GM12878 (cell line): ENCODE measurements at regions not wholly inside any gene's neighbourhood (a gene's known extent, or its start where the extent isn't known, plus 50 kb on each side); places are given as distances from the start of the nearest gene placed in this dataset.

Experiments
- ATAC-seq: fragments of 200-7000 bp; cut with Tn5 transposase; 3 replicates; pipeline ENCODE4 v1.9.1; 2020; ENCODE audit warnings: mild to moderate bottlenecking, moderate library complexity
- BruUV-seq: library from RNA; stranded (reverse); fragments of 400-500 nt; replicated peaks from 2 replicates; lab custom pipeline; 2021; lab: Mats Ljungman, UMichigan
- CTCF ChIA-PET: fragments of 300-600 bp; sonication (Branson Sonifier 250); formaldehyde crosslinking; extraction: SDS; loops from one replicate; lab custom pipeline; 2021; ENCODE audit warnings: inconsistent platforms; lab: Yijun Ruan, JAX
- POLR2A ChIA-PET: fragments of 350-600 bp; formaldehyde crosslinking; extraction: SDS; loops from one replicate; lab custom pipeline; 2021; ENCODE audit warnings: inconsistent platforms; lab: Charles Lee
- RAD21 ChIA-PET: fragments of 300-600 bp; sonication (Branson Sonifier 250); formaldehyde crosslinking; loops from one replicate; lab custom pipeline; 2023; ENCODE audit warnings: antibody characterized with exemption; ENCODE audit not compliant: unreplicated experiment; lab: Charles Lee
- SMC1A ChIA-PET: fragments of 300-600 bp; sonication (Branson Sonifier 250); formaldehyde crosslinking; loops from one replicate; lab custom pipeline; 2023; ENCODE audit not compliant: unreplicated experiment, uncharacterized antibody; lab: Charles Lee
- DNase-seq: peaks from one replicate; pipeline ENCODE4 v3.0.0-alpha.2; 2011; ENCODE audit warnings: low read depth, low spot score
- FAIRE-seq: peaks from 3 replicates; lab custom pipeline; 2011; peaks lifted over from hg19 to GRCh38; lab: Jason Lieb, UNC
- H2AFZ ChIP-seq: 2 replicates; pipeline ENCODE4 v1.6.0; 2011; ENCODE audit warnings: low read depth, low read length, control low read depth; ENCODE audit not compliant: control insufficient read depth
- H3K27ac ChIP-seq: 2 replicates; pipeline ENCODE4 v1.5.1; 2011; ENCODE audit warnings: control low read depth; ENCODE audit not compliant: control insufficient read depth, insufficient read depth
- H3K27me3 ChIP-seq, 2 experiments: replicated peaks in 1 of 2; 2 replicates each; pipeline versions ENCODE4 v1.6.0 to v1.6.1; 2011; ENCODE audit warnings: low read length in 1 of 2; ENCODE audit not compliant: control insufficient read depth in 2 of 2, insufficient read depth in 2 of 2
- H3K36me3 ChIP-seq, 2 experiments: 2 replicates each; pipeline ENCODE4 v1.5.1; 2011; ENCODE audit warnings: low read length in 1 of 2; ENCODE audit not compliant: control insufficient read depth in 2 of 2, insufficient read depth in 2 of 2
- H3K4me1 ChIP-seq: 2 replicates; pipeline ENCODE4 v1.6.1; 2011; ENCODE audit warnings: mild to moderate bottlenecking, low read length, moderate library complexity, mixed read lengths; ENCODE audit not compliant: control insufficient read depth, insufficient read depth
- H3K4me2 ChIP-seq: 2 replicates; pipeline ENCODE4 v1.6.0; 2011; ENCODE audit warnings: control low read depth; ENCODE audit not compliant: control insufficient read depth, insufficient read depth
- H3K4me3 ChIP-seq: fragments of 200-600 bp; sonication (generic); 2 replicates; pipeline ENCODE4 v1.5.1; 2016
- H3K79me2 ChIP-seq: 2 replicates; pipeline ENCODE4 v1.6.0; 2011; ENCODE audit warnings: low read length; ENCODE audit not compliant: control insufficient read depth, insufficient read depth
- H3K9ac ChIP-seq: 2 replicates; pipeline ENCODE4 v1.8.0; 2011; ENCODE audit warnings: low read length, control low read depth, mixed read lengths; ENCODE audit not compliant: control insufficient read depth, insufficient read depth
- H3K9me3 ChIP-seq: replicated peaks from 3 replicates; pipeline ENCODE4 v1.5.1; 2011; ENCODE audit warnings: mild to moderate bottlenecking, low read length; ENCODE audit not compliant: control insufficient read depth, insufficient read depth
- H4K20me1 ChIP-seq: 2 replicates; pipeline ENCODE4 v1.6.0; 2011; ENCODE audit not compliant: control insufficient read depth, insufficient read depth
- ATF3 ChIP-seq: IDR thresholded peaks from 2 replicates; pipeline ENCODE4 v1.6.1; 2011; ENCODE audit warnings: low read depth, mild to moderate bottlenecking, low read length, moderate library complexity, borderline replicate concordance; ENCODE audit errors: extremely low read depth
- BCL3 ChIP-seq: IDR thresholded peaks from 2 replicates; pipeline ENCODE4 v1.6.1; 2011; ENCODE audit warnings: borderline replicate concordance, low read depth, mild to moderate bottlenecking, moderate library complexity, low read length; ENCODE audit not compliant: insufficient read depth, poor library complexity, severe bottlenecking
- E2F4 ChIP-seq: IDR thresholded peaks from 2 replicates; pipeline ENCODE4 v1.6.1; 2012; ENCODE audit warnings: low read depth, low read length, improper control_type of control experiment
- EP300 ChIP-seq, 2 experiments: fragments of 150-350 bp in 1 of 2; IDR thresholded peaks; 2 replicates each; pipeline ENCODE4 v1.6.1; 2011 to 2012; ENCODE audit warnings: low read depth in 2 of 2, low read length in 2 of 2, borderline replicate concordance in 1 of 2, improper control_type of control experiment in 1 of 2, inconsistent platforms in 1 of 2; ENCODE audit not compliant: control insufficient read depth in 1 of 2
- KAT2A ChIP-seq: conservative IDR thresholded peaks from 2 replicates; pipeline ENCODE4 v1.6.1; 2011; ENCODE audit warnings: low read depth, low read length; ENCODE audit not compliant: control insufficient read depth
- MXI1 ChIP-seq: fragments of 150-350 bp; IDR thresholded peaks from 2 replicates; pipeline ENCODE4 v1.6.1; 2011; ENCODE audit warnings: low read depth, mild to moderate bottlenecking, inconsistent platforms, low read length, improper control_type of control experiment
- NBN ChIP-seq: fragments of 450-650 bp; IDR thresholded peaks from 2 replicates; pipeline ENCODE4 v1.6.1; 2016
- PBX3 ChIP-seq: IDR thresholded peaks from 2 replicates; pipeline ENCODE4 v1.6.1; 2011; ENCODE audit warnings: mild to moderate bottlenecking, low read depth, low read length, moderate library complexity; ENCODE audit not compliant: insufficient replicate concordance
- RCOR1 ChIP-seq: conservative IDR thresholded peaks from 2 replicates; pipeline ENCODE4 v1.6.1; 2012; ENCODE audit warnings: low read depth, low read length, improper control_type of control experiment
- RFX5 ChIP-seq: IDR thresholded peaks from 2 replicates; pipeline ENCODE4 v1.6.1; 2011; ENCODE audit warnings: low read depth, low read length, improper control_type of control experiment
- SIX5 ChIP-seq: IDR thresholded peaks from 2 replicates; pipeline ENCODE4 v1.6.1; 2011; ENCODE audit warnings: mild to moderate bottlenecking, low read depth, low read length, moderate library complexity; ENCODE audit not compliant: severe bottlenecking
- SMARCA5 ChIP-seq: fragments of 450-650 bp; IDR thresholded peaks from 2 replicates; pipeline ENCODE4 v1.6.1; 2017; ENCODE audit warnings: mild to moderate bottlenecking
- TCF12 ChIP-seq: IDR thresholded peaks from 2 replicates; pipeline ENCODE4 v1.6.1; 2011; ENCODE audit warnings: low read depth, mild to moderate bottlenecking, low read length
- USF1 ChIP-seq: IDR thresholded peaks from 2 replicates; pipeline ENCODE4 v1.6.1; 2011; ENCODE audit warnings: borderline replicate concordance, low read depth, mild to moderate bottlenecking, moderate library complexity, mixed read lengths, low read length; ENCODE audit not compliant: insufficient read depth; ENCODE audit errors: extremely low read length
- ZNF207 ChIP-seq: fragments of 450-650 bp; IDR thresholded peaks from 2 replicates; pipeline ENCODE4 v1.6.1; 2014; ENCODE audit warnings: antibody characterized with exemption, mild to moderate bottlenecking, borderline replicate concordance
- ZNF622 ChIP-seq: fragments of 450-650 bp; IDR thresholded peaks from 2 replicates; pipeline ENCODE4 v1.6.1; 2017; ENCODE audit warnings: mild to moderate bottlenecking, inconsistent platforms
- ZSCAN29 ChIP-seq: fragments of 450-650 bp; IDR thresholded peaks from 2 replicates; pipeline ENCODE4 v1.6.1; 2017; ENCODE audit warnings: mild to moderate bottlenecking, moderate library complexity
- WGBS: methylation state at CpG from one replicate; pipeline ENCODE4 v1.1.6; 2016; ENCODE audit warnings: low lambda C conversion rate; ENCODE audit not compliant: insufficient replicate concordance, insufficient coverage; ENCODE audit errors: missing lambda C conversion rate; 5-methylcytosine and 5-hydroxymethylcytosine counted together
- in situ Hi-C: fragments of 300-500 bp; cut with MboI; formaldehyde crosslinking; loops from 9 replicates; pipeline ENCODE4 v1.14.3; 2018; ENCODE audit warnings: mixed read lengths
- intact Hi-C: fragments of 100-400 bp; cut with micrococcal nuclease; formaldehyde crosslinking; loops from one replicate; pipeline ENCODE4 v1.14.2; 2022; ENCODE audit not compliant: unreplicated experiment

GRCh38 chr11:106553304-106553703, 465.0 kb downstream of the GUCY1A2 start:
- no peak for FAIRE-seq
- TF ChIP-seq RCOR1 (no peak), EP300 (IDR thresholded peaks at IDR 0.05; ENCODE audit: borderline replicate concordance in 1 of 2, control insufficient read depth in 1 of 2, low read depth in 2 of 2, low read length in 2 of 2) (no peak), E2F4 (no peak), MXI1 (no peak), TCF12 (no peak), USF1 (no peak), ATF3 (no peak), RFX5 (no peak), SMARCA5 (no peak), ZNF207 (no peak), KAT2A (no peak), ZNF622 (no peak), SIX5 (no peak), PBX3 (no peak), NBN (no peak), ZSCAN29 (no peak), BCL3 (no peak)
- TF ChIP-seq, all 136 proteins: peak for 0
- CTCF ChIA-PET, result interaction anchor here (1.0 kb wide), 1 partner anchor 33 kb away, joined by 3 read pairs; no protein-coding TSS in a partner anchor
- Histone ChIP-seq H3K9me3 (no peaks in the 10 kb centered on the region; the same call in 2 of the 3 replicates), H3K4me1 (no peaks in the 10 kb centered on the region), H3K9ac (no peak overlapping the region), H4K20me1 (no peaks in the 10 kb centered on the region), H3K4me2 (no peak overlapping the region), H3K79me2 (no peaks in the 10 kb centered on the region), H2AFZ (no peak overlapping the region), H3K36me3 (no peaks in the 10 kb centered on the region), H3K4me3 (no peak overlapping the region), H3K27ac (no peak overlapping the region), H3K27me3 (no peaks in the 10 kb centered on the region)
- BruUV-seq, result no TSS peak
- POLR2A ChIA-PET, result no interaction called here
- intact Hi-C loops (no loop called here), in situ Hi-C loops (no loop called here)
- 13% methylated on average over 6 of the region's 6 CpGs for WGBS
- ATAC-seq (no peak), DNase-seq (no peak)
- SMC1A ChIA-PET, result no interaction called here
- RAD21 ChIA-PET, result no interaction called here
